ENCODE measurements at regions not wholly inside any gene's neighbourhood (a gene's known extent, or its start where the extent isn't known, plus 50 kb on each side); places are given as distances from the start of the nearest gene placed in this dataset.

DNA sequence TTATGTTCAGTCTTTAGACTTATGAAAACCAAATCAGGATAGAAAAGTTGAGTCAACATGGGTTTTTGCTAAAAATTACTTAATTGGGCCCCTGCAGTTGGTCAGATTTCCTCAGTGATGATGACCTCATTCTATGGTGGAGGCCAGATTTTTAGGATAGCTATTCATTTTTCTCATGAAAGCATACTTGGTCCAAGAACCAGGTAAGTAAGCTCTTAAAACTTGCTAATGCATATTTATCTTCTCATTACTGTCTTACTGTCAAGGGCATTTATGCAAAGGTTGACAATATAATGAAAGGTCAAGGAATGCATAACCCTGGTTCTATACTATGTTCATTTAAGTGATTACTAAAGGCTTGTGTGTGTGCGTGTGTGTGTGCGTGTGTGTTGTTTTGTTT is 650.6 kb downstream of the SATB2 start:
- no peak overlapping the region for H3K4me3 ChIP-seq
- no peak overlapping the region for H3K9ac ChIP-seq (ENCODE audit: insufficient read depth in 1 of 2, low read depth in 2 of 2, low read length in 2 of 2)
- FAIRE-seq (no peak), DNase-seq (ENCODE audit: extremely low read depth in 1 of 4, low spot score in 3 of 4) (no peak), ATAC-seq (no peak)
- H3K9me1 ChIP-seq (ENCODE audit: control insufficient read depth, insufficient read depth, low read length) = no peaks in the 10 kb centered on the region
- CTCF ChIA-PET (ENCODE audit: low intra/inter-chr PET ratio) = no interaction called here
- no peaks in the 10 kb centered on the region for H3K4me1 ChIP-seq (replicated peaks in 1 of 2; ENCODE audit: control insufficient read depth in 2 of 2, insufficient read depth in 2 of 2, low read length in 2 of 2)
- no peaks in the 10 kb centered on the region for H3K79me2 ChIP-seq (ENCODE audit: control insufficient read depth, insufficient read depth, low read length)
- no peak overlapping the region for H3K4me2 ChIP-seq (ENCODE audit: insufficient read depth, low read length)
- WGBS (ENCODE audit: insufficient coverage, low coverage, missing lambda C conversion rate) = 10% methylated on average over 2 of the region's 2 CpGs
- H3K27ac ChIP-seq (ENCODE audit: extremely low read depth, low read depth, low read length) = no peak overlapping the region
- no peaks in the 10 kb centered on the region for H3K9me3 ChIP-seq (replicated peaks; ENCODE audit: control insufficient read depth, insufficient read depth, low read depth, low read length)
- intact Hi-C loops (cut with micrococcal nuclease) = no loop called here
- no peak overlapping the region for H2AFZ ChIP-seq (ENCODE audit: low read depth, low read length)
- H3K36me3 ChIP-seq (ENCODE audit: control insufficient read depth, insufficient read depth, low read length) = no peaks in the 10 kb centered on the region
- in situ Hi-C loops (cut with MboI) = no loop called here
- H4K20me1 ChIP-seq (replicated peaks; ENCODE audit: control insufficient read depth, insufficient read depth, low read length) = no peaks in the 10 kb centered on the region
- H3K27me3 ChIP-seq (ENCODE audit: control insufficient read depth in 2 of 2, insufficient read depth in 2 of 2, low read length in 2 of 2) = no peaks in the 10 kb centered on the region
- BruUV-seq (replicated peaks) = no TSS peak
- POLR2A ChIA-PET = no interaction called here
- TF ChIP-seq ZNF764 (CRISPR knock-in tag; IDR thresholded peaks at IDR 0.05; ENCODE audit: low read depth) = no peak
- TF ChIP-seq, protein P1, sequence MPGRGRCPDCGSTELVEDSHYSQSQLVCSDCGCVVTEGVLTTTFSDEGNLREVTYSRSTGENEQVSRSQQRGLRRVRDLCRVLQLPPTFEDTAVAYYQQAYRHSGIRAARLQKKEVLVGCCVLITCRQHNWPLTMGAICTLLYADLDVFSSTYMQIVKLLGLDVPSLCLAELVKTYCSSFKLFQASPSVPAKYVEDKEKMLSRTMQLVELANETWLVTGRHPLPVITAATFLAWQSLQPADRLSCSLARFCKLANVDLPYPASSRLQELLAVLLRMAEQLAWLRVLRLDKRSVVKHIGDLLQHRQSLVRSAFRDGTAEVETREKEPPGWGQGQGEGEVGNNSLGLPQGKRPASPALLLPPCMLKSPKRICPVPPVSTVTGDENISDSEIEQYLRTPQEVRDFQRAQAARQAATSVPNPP (IDR thresholded peaks at IDR 0.05; ENCODE audit: borderline replicate concordance, insufficient read depth, insufficient read length) = no peak
- TF ChIP-seq, protein P2, sequence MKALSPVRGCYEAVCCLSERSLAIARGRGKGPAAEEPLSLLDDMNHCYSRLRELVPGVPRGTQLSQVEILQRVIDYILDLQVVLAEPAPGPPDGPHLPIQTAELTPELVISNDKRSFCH (CRISPR knock-in tag; IDR thresholded peaks at IDR 0.05) = no peak
- TF ChIP-seq, protein P2 (tag; IDR thresholded peaks at IDR 0.05) = no peak
- TF ChIP-seq, protein P3, sequence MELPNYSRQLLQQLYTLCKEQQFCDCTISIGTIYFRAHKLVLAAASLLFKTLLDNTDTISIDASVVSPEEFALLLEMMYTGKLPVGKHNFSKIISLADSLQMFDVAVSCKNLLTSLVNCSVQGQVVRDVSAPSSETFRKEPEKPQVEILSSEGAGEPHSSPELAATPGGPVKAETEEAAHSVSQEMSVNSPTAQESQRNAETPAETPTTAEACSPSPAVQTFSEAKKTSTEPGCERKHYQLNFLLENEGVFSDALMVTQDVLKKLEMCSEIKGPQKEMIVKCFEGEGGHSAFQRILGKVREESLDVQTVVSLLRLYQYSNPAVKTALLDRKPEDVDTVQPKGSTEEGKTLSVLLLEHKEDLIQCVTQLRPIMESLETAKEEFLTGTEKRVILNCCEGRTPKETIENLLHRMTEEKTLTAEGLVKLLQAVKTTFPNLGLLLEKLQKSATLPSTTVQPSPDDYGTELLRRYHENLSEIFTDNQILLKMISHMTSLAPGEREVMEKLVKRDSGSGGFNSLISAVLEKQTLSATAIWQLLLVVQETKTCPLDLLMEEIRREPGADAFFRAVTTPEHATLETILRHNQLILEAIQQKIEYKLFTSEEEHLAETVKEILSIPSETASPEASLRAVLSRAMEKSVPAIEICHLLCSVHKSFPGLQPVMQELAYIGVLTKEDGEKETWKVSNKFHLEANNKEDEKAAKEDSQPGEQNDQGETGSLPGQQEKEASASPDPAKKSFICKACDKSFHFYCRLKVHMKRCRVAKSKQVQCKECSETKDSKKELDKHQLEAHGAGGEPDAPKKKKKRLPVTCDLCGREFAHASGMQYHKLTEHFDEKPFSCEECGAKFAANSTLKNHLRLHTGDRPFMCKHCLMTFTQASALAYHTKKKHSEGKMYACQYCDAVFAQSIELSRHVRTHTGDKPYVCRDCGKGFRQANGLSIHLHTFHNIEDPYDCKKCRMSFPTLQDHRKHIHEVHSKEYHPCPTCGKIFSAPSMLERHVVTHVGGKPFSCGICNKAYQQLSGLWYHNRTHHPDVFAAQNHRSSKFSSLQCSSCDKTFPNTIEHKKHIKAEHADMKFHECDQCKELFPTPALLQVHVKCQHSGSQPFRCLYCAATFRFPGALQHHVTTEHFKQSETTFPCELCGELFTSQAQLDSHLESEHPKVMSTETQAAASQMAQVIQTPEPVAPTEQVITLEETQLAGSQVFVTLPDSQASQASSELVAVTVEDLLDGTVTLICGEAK (IDR thresholded peaks at IDR 0.05) = no peak
- TF ChIP-seq, protein P3 (CRISPR knock-in tag; IDR thresholded peaks at IDR 0.05) = no peak
